ENCODE measurements at regions not wholly inside any gene's neighbourhood (a gene's known extent, or its start where the extent isn't known, plus 50 kb on each side); places are given as distances from the start of the nearest gene placed in this dataset.

GRCh38 chr2:2738684-2739083 is 407.6 kb upstream of the MYT1L start:
- TF ChIP-seq CTCF (IDR thresholded peaks at IDR 0.05; ENCODE audit: insufficient read depth, low read length, poor library complexity, severe bottlenecking) (no peak), EZH2phosphoT487 (conservative IDR thresholded peaks at IDR 0.05; ENCODE audit: low read length) (no peak)

Measured in SU-DHL-6 (cell line).